GM12874 (cell line): ENCODE measurements at regions not wholly inside any gene's neighbourhood (a gene's known extent, or its start where the extent isn't known, plus 50 kb on each side); places are given as distances from the start of the nearest gene placed in this dataset.
A peak's percentile ranks its signal among the peaks of the same experiment; 100 is the strongest.

ENCODE experiments used
- CTCF ChIP-seq: IDR thresholded peaks from 2 replicates; pipeline ENCODE4 v1.5.1; 2011; ENCODE audit warnings: low read depth, mild to moderate bottlenecking, control low read depth, low read length, moderate library complexity; ENCODE audit not compliant: insufficient read depth

- TF ChIP-seq CTCF = no peak
Measured at GRCh38 chr16:48047241-48047640, 108.6 kb downstream of the ABCC12 start.

GRCh38 chr16:48044117-48044516 is 111.7 kb downstream of the ABCC12 start:
- TF ChIP-seq CTCF = no peak

GRCh38 chr16:48041981-48042421 is 113.8 kb downstream of the ABCC12 start:
- peak; percentile 27; the same call in 1 of the 2 replicates for TF ChIP-seq CTCF

GRCh38 chr16:48035142-48035541 is 120.7 kb downstream of the ABCC12 start:
- TF ChIP-seq CTCF = no peak

GRCh38 chr16:48030926-48031325 is 124.9 kb downstream of the ABCC12 start:
- TF ChIP-seq CTCF = no peak

GRCh38 chr16:48029768-48030167 is 126.0 kb downstream of the ABCC12 start:
- no peak for TF ChIP-seq CTCF

GRCh38 chr16:48025359-48025758 is 130.4 kb downstream of the ABCC12 start:
- TF ChIP-seq CTCF = no peak

- no peak for TF ChIP-seq CTCF
Measured at GRCh38 chr16:48024042-48024441, 131.8 kb downstream of the ABCC12 start.
